ENCODE measurements at regions not wholly inside any gene's neighbourhood (a gene's known extent, or its start where the extent isn't known, plus 50 kb on each side); places are given as distances from the start of the nearest gene placed in this dataset.
A peak's percentile ranks its signal among the peaks of the same experiment; 100 is the strongest.

DNA sequence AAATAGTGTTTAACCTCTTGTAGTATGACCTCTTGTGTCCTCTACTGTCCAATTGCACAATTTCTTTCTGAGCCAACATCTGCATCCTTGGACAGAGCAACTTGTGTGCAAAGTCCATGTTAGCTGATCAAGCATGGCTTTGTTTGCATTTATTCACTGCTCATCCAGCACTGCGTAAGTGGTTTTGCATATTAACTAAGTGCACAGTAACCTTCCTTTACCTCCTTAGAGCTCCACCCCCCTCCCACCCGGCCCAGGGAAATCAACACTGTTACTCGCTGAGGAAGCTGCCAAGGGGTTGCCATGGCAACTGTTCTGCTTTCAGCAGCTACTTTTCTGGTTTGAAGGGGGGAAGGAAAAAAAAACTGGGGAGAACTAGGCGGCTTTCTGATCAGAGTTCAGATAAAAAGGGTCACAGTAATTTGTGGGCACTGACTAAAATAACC lies 153.5 kb upstream of the KLF12 start (continued):
- peak; percentile 87 for TF ChIP-seq RCOR2 (CRISPR knock-in tag; IDR thresholded peaks at IDR 0.05)
- TF ChIP-seq HNF4A (CRISPR knock-in tag; IDR thresholded peaks at IDR 0.05), result peak; percentile 99
- TF ChIP-seq, protein P1, sequence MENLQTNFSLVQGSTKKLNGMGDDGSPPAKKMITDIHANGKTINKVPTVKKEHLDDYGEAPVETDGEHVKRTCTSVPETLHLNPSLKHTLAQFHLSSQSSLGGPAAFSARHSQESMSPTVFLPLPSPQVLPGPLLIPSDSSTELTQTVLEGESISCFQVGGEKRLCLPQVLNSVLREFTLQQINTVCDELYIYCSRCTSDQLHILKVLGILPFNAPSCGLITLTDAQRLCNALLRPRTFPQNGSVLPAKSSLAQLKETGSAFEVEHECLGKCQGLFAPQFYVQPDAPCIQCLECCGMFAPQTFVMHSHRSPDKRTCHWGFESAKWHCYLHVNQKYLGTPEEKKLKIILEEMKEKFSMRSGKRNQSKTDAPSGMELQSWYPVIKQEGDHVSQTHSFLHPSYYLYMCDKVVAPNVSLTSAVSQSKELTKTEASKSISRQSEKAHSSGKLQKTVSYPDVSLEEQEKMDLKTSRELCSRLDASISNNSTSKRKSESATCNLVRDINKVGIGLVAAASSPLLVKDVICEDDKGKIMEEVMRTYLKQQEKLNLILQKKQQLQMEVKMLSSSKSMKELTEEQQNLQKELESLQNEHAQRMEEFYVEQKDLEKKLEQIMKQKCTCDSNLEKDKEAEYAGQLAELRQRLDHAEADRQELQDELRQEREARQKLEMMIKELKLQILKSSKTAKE (CRISPR knock-in tag; IDR thresholded peaks at IDR 0.05; ENCODE audit: borderline replicate concordance), result peak; percentile 33; the same call in 1 of the 2 replicates
- TF ChIP-seq HNF4G (IDR thresholded peaks at IDR 0.05; ENCODE audit: borderline replicate concordance, low read depth, low read length), result peak; percentile 93
- peak; percentile 83 for TF ChIP-seq HNF4G (CRISPR knock-in tag; IDR thresholded peaks at IDR 0.05; ENCODE audit: borderline replicate concordance, low read depth)
- TF ChIP-seq RXRB (CRISPR knock-in tag; IDR thresholded peaks at IDR 0.05; ENCODE audit: borderline replicate concordance), result peak; percentile 93
- TF ChIP-seq, protein P2, sequence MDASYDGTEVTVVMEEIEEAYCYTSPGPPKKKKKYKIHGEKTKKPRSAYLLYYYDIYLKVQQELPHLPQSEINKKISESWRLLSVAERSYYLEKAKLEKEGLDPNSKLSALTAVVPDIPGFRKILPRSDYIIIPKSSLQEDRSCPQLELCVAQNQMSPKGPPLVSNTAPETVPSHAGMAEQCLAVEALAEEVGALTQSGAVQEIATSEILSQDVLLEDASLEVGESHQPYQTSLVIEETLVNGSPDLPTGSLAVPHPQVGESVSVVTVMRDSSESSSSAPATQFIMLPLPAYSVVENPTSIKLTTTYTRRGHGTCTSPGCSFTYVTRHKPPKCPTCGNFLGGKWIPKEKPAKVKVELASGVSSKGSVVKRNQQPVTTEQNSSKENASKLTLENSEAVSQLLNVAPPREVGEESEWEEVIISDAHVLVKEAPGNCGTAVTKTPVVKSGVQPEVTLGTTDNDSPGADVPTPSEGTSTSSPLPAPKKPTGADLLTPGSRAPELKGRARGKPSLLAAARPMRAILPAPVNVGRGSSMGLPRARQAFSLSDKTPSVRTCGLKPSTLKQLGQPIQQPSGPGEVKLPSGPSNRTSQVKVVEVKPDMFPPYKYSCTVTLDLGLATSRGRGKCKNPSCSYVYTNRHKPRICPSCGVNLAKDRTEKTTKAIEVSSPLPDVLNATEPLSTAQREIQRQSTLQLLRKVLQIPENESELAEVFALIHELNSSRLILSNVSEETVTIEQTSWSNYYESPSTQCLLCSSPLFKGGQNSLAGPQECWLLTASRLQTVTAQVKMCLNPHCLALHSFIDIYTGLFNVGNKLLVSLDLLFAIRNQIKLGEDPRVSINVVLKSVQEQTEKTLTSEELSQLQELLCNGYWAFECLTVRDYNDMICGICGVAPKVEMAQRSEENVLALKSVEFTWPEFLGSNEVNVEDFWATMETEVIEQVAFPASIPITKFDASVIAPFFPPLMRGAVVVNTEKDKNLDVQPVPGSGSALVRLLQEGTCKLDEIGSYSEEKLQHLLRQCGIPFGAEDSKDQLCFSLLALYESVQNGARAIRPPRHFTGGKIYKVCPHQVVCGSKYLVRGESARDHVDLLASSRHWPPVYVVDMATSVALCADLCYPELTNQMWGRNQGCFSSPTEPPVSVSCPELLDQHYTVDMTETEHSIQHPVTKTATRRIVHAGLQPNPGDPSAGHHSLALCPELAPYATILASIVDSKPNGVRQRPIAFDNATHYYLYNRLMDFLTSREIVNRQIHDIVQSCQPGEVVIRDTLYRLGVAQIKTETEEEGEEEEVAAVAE (CRISPR knock-in tag; IDR thresholded peaks at IDR 0.05; ENCODE audit: borderline replicate concordance), result no peak
- no peak for TF ChIP-seq REL (CRISPR knock-in tag; conservative IDR thresholded peaks at IDR 0.05)
- TF ChIP-seq GATAD1 (CRISPR knock-in tag; IDR thresholded peaks at IDR 0.05), result peak; percentile 63
- no peak for TF ChIP-seq ZBTB20 (CRISPR knock-in tag; IDR thresholded peaks at IDR 0.05; ENCODE audit: borderline replicate concordance, low read depth)
- TF ChIP-seq, protein P3, sequence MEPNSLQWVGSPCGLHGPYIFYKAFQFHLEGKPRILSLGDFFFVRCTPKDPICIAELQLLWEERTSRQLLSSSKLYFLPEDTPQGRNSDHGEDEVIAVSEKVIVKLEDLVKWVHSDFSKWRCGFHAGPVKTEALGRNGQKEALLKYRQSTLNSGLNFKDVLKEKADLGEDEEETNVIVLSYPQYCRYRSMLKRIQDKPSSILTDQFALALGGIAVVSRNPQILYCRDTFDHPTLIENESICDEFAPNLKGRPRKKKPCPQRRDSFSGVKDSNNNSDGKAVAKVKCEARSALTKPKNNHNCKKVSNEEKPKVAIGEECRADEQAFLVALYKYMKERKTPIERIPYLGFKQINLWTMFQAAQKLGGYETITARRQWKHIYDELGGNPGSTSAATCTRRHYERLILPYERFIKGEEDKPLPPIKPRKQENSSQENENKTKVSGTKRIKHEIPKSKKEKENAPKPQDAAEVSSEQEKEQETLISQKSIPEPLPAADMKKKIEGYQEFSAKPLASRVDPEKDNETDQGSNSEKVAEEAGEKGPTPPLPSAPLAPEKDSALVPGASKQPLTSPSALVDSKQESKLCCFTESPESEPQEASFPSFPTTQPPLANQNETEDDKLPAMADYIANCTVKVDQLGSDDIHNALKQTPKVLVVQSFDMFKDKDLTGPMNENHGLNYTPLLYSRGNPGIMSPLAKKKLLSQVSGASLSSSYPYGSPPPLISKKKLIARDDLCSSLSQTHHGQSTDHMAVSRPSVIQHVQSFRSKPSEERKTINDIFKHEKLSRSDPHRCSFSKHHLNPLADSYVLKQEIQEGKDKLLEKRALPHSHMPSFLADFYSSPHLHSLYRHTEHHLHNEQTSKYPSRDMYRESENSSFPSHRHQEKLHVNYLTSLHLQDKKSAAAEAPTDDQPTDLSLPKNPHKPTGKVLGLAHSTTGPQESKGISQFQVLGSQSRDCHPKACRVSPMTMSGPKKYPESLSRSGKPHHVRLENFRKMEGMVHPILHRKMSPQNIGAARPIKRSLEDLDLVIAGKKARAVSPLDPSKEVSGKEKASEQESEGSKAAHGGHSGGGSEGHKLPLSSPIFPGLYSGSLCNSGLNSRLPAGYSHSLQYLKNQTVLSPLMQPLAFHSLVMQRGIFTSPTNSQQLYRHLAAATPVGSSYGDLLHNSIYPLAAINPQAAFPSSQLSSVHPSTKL (CRISPR knock-in tag; IDR thresholded peaks at IDR 0.05), result peak; percentile 97
- no peak for TF ChIP-seq ZNF850 (CRISPR knock-in tag; conservative IDR thresholded peaks at IDR 0.05)
- TF ChIP-seq, protein P4, sequence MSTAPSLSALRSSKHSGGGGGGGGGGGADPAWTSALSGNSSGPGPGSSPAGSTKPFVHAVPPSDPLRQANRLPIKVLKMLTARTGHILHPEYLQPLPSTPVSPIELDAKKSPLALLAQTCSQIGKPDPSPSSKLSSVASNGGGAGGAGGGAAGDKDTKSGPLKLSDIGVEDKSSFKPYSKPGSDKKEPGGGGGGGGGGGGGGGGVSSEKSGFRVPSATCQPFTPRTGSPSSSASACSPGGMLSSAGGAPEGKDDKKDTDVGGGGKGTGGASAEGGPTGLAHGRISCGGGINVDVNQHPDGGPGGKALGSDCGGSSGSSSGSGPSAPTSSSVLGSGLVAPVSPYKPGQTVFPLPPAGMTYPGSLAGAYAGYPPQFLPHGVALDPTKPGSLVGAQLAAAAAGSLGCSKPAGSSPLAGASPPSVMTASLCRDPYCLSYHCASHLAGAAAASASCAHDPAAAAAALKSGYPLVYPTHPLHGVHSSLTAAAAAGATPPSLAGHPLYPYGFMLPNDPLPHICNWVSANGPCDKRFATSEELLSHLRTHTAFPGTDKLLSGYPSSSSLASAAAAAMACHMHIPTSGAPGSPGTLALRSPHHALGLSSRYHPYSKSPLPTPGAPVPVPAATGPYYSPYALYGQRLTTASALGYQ (CRISPR knock-in tag; IDR thresholded peaks at IDR 0.05), result peak; percentile 56; the same call in 1 of the 2 replicates
- TF ChIP-seq ZNF260 (CRISPR knock-in tag; IDR thresholded peaks at IDR 0.05; ENCODE audit: borderline replicate concordance, low read depth), result no peak
- 0 out of 2 replicates have a peak, but pooled peaks have one; percentile 72 for TF ChIP-seq SIX4 (CRISPR knock-in tag; IDR thresholded peaks at IDR 0.05)
- TF ChIP-seq NFYC (CRISPR knock-in tag; IDR thresholded peaks at IDR 0.05), result no peak
